GM21447 (cell line): ENCODE measurements at regions not wholly inside any gene's neighbourhood (a gene's known extent, or its start where the extent isn't known, plus 50 kb on each side); places are given as distances from the start of the nearest gene placed in this dataset.
"Not testable (repeated sequence)": the region's sequence is repeated elsewhere in the genome, so short reads cannot be mapped to it uniquely, and the experiment has no call there.

Experiments used
- ATAC-seq: cut with Tn5 transposase; IDR thresholded peaks from one replicate; pipeline ENCODE4 v1.9.1; 2021; ENCODE audit not compliant: unreplicated experiment

DNA sequence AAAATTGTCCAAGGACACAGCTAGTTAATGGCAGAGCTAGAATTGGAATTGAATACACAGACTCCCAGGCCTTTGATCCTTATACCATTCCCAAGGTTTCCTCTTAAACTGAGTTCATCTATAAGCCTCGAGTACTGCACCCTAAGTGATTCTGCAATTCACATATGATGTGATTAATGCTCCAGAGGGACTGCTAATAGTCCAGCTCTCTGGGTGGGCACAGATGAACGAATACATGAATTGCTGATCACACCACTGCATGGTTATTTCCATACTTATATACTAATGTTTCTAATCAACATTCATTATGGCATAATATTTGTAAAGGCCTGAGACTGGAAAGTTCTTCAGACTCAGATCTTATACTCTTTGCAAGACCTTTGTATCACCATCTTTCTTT is 101.8 kb downstream of the NUFIP1 start:
- no peak for ATAC-seq

DNA sequence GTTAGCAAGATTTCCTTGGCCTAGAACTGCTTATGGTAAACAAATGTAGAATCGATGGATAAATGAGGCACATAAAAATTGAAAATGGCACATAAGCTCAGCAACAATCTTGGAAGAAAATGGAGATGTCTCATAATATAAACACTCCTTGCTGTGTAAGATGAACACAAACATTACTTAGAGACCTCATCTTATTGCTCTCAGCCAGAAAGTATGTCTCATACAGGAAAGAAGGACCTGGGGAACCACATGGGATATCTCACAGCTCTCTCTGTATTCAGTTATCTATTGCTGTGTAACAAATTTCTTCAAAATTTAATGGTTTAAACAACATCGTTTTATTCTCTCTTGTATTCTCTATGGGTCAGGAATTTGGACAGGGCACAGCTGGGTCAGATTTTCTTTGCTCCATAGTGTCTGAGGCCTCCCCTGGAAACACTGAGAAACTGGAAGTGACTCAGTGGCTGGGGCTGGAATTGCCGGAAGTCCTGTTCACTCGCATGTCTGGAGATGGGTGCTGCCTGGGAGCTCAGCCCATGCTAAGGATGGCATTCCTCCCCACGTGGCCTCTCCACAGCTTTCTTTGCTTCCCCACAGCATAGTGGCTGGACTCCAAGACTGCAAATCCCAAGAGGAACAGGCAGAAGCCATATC is 105.1 kb downstream of the NUFIP1 start:
- ATAC-seq = no peak

DNA sequence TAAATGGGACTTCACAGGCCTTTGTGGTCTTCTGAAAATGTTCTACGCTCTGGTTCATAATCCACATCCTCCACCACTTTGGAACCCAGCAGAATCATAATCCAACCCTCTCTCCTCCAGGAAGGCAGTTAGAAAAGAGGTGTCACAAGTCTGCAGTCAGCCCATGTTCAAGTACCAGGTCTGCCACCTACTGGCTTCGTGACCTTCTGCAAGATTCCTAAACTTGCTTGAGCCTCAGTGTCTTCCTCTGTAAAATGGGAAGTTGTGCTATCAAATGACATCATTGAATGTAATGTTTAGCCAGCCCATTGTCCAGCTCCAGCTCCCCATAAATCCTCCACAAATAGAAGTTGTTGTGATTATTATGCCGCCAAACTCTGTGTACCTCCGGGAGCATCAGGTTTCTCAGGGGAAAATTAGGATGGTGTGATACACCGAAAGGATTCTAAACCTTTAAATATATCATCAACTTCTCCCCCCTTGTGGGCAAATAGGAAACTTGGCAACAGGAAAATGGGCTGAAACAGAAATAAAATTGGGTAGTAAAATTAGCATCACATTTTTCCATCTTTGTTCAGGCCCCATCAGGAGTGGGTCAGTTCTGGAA is 109.7 kb downstream of the NUFIP1 start:
- ATAC-seq = no peak

DNA sequence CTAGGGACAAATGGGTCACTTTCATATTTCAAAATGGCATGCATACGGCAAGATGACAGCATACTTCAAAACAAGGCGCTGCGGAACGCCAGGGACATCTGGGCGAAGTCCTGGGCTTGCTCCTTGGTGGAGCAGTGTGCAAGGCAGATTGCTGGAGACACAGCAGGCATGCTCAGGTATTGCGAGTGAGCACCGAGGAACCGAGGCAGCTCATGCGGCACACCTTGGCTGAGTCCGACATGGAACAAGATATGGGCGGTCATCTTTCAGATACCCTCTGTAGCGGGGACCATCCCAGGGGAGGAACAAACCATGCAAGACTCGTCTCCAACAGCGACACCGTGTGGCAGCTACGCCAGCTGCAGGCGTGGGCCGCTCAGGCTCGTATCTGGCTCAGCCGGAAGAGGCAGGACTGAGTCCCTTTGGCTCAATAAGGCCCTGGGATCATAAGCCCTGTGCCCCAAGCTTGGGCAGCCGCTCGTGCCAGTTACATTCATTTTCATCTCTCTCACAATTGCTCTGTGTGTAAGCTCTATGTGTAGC is 112.4 kb downstream of the NUFIP1 start:
- ATAC-seq = no peak

DNA sequence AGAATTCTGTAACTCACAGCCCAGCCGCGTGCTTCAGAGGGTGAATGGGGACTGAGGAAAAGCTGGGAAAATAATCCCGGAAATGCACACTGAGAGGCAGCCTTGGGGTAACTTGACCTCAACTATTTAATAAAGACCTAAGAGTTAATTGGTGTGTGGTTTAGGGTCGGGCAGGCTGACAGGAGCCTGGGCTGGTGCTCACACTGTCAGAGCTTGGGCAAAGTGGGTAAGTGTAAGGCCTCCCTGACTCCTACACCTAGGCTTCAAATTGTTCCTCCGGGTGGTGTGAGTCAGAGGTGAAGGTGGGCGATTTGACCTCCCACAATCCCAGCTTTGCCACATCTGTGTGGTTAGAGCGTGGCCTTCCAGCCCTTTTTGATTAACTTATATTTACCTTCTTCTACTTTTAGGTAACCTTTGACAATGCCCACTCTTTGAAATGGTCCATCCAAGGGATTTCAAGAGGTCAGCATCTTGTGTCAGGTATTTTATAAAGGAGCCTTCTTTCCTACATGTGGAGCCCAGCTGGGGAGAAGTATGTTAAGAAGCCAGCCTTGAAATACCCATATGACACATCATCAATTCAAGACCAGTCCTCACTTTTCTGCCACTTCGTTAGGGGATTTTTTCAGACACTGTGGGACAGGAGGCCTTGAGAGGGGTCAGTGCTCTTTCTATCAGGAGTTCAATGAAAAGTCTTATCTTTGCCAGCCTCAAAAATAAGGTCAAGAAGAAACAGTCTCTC is 114.2 kb downstream of the NUFIP1 start:
- ATAC-seq = no peak

DNA sequence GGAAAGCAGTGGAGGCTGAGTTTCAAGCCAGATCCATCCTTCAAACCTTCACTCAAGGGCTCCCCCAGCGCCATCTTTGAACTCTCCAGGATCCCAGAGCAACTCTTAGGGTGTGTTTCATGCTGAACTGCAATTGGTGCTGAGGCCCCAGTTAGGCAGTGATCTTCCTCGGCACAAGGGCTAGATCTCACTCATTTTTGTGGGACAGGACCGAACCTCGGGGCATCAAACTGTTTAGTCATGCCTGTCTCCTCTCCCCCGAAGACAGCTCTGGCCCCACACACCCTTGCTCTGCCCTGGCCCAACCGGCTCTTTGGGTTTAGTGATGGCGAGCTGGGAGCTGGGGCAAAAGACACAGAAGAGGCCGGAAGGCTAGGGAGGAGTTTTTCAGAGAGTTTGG is 115.1 kb downstream of the NUFIP1 start:
- ATAC-seq = no peak

DNA sequence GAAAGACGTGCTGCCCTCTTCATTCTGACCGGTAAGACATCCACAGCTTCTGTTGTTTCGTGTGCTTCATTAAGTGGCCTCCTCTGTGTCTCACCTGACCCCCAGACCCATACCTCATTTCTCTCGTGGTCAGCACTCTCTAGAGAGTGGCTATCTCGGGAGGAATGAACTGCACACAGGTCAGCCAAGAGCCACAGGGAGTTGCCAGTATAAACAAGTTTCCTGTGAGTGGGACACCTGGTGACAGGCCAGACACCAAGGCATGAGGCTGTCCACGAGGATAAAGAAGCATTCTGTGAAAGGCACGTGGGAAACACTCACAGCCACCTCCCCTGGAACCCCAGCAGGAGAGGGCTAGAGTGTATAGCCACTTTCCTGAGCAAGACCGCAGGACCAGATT is 115.8 kb downstream of the NUFIP1 start:
- no peak for ATAC-seq

DNA sequence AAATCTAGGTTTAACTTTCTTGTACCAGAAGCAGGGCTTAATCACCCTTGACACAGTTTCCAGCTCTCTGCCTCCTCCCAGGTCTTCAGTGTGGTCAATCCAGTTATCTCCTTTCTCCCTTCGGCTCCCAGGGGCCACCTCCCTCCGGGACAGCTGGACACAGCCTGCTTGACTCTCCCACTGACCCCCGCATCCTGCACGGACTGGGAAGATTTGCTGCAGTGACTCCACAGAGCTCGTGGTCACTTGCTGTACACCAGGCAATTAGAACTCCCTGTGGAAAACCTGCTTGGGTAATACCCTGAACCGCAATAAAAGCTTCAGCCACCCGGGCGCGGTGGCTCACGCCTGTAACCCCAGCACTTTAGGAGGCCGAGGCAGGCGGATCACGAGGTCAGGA is 116.5 kb downstream of the NUFIP1 start:
- no peak for ATAC-seq

DNA sequence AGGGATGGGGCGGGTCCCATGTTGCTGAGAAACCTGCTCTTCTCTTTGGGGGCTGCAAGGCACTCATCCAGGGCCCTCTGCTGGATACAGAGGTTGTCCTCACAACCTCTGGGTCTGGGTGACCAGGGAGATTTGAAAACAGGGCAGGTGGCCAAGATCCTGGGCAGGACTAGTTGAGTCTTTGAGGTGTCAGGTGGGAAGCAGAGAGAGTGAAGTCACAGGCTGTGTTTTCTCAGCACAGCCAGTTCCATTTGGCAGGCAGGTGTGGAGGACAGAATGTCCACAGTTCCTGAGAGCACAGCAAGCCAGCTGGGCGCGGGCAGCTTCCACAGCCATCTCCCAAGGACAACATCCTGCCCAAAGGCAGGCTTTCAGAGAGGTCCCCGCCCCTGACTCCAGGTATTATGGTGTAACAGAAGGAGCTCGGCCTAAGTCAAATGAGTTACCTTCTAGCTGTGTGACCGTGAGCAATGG is 118.8 kb downstream of the NUFIP1 start:
- no peak for ATAC-seq

DNA sequence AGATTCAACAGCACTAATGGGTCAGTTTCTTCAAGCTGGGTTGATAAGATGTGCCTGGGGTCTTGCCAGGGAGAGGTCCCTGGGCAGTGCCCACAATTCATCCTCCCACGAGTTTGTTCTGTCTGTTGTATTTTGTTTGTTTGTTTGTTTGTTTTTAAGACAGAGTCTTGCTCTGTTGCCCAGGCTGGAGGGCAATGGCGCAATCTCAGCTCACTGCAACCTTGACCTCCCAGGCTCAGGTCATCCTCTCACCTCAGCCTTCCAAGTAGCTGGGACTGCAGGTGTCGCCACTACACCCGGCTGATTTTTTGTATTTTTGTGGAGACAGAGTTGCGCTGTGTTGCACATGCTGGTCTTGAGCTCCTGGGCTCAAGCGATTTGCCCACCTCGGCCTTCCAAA is 120.1 kb downstream of the NUFIP1 start:
- ATAC-seq = no peak

DNA sequence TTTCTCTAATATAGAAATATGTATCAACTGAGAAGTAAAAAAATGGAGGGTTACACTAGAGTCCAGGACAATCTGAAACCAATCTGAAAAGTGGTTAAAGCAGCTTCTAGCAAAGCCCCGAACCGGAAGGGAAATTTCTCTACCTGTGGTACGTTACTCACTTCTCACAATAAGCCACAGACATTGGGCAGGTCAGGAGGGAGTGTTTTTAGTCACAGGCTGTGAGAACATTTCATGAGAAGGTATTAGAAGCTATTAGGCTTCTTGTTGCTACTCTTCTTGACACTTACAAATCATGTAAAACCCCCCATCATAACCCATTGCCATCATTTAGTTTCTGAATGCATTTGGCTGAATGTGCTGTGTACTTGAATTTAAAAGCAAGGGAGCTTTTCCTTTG is 120.9 kb downstream of the NUFIP1 start:
- ATAC-seq = peak; percentile 95

DNA sequence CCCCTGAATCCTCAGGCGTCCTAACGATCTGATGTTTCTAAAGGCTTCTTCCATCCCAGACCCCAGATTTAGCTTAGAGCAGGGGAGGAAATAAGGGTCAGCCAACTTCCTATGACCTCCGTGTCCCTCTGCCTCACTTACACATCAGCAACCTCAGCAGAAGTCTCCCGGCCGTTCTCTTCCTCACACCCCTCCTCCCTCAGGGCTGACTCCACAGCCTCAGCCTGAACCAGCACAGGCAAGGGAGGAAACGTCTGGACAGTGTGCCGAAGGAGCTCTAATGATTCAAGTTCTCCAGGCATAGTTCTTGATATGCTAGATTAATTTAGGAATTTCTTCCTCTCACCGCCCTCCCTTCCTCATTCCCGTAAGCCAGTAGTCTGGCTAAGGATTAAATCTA is 121.4 kb downstream of the NUFIP1 start:
- no peak for ATAC-seq

DNA sequence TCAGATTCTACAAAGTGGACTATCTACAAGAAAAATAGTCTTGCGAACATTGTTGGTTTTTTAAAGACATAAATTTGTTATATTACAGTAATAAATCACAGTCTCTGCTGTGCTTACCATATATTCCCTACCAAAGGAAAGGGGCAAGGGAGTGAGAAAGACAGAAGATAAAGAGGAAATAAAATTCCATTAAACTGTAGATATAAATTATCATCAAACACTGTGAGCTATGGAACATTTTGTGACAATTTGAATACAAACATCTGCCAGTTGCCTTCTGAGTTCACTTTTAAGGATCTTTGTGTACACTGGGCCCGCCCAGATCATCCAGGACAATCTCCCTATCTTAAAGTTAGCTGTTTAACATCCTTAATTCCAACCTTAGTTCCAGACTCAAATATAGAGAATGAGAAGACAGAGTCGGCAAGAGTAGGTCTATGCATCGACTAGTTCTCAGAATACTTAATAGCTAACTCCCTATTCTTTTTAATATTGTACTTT is 122.8 kb downstream of the NUFIP1 start:
- ATAC-seq = no peak

DNA sequence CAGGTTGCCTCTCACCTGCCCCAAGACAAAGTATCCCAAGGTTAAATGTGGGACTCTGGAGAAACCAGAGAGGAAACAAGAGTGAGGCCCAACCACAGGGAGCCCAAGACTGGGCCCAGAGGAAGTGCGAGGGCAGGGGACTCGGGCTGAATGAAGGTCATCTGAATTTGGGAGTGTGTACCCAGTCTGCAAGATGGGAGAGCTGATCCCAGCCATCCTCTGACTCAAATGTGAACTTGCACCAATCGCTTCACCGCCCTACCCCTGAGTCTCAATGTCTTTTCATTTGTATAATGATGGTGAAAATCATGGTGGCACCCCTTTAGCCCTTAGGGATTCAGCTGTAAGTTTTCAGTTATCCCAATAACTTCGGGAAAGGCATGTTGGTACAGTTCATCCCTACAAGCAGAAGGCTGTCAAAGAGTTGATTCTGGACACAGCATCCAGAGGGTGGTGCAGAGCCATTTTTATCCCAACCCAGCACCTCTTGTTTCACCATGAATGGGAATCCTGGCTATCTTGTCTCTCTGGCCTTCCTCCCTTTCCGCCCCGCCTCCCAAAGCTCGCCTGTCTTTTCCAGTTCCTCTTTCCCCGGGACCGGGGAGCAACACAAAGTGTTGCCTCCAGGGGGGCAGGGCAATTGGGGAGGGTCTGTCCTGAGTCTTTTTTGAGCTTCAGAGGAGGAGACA is 123.4 kb downstream of the NUFIP1 start:
- ATAC-seq = no peak

DNA sequence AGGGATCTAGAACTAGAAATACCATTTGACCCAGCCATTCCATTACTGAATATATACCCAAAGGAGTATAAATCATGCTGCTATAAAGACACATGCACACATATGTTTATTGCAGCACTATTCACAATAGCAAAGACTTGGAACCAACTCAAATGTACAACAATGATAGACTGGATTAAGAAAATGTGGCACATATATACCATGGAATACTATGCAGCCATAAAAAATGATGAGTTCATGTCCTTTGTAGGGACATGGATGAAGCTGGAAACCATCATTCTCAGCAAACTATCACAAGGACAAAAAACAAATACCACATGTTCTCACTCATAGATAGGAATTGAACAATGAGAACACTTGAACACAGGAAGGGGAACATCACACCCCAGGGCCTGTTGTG is 125.6 kb downstream of the NUFIP1 start:
- not testable (repeated sequence) for ATAC-seq

DNA sequence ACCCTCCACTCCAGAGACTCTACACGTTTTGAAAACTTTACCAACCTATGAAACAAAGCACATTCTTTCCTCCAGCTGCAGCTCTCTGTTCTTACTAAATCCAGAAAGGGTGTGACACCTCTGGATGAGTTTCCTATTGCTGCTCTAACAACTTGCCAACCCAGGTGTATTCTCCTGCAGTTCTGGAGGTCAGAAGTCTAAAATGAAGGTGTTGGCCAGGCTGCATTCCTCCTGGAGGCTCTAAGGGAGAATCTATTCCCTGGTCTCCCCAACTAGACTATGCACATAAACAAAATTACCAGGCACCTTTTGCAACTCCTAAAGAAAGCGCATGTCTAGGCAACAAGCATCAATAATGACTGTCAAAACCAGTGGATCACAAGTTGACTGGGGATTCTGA is 128.8 kb downstream of the NUFIP1 start:
- no peak for ATAC-seq

DNA sequence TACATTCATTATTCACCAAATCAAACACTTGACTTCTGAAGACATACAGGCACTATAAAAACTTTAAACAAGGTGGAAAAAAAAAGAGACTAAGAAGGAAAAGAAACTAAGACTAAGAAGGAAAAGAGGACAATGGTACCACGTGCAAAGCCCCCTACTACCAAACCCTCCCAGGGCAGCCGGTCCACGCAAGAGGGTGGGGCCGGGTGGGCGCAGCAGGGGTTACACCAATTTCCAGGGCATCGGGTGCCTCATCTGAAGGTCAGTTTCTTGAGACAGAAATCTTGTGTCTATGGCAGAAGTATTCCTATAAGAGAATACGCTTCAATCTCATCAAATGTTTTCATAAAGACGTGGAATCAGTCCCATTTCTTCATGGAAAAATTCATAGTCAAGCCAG is 131.5 kb downstream of the NUFIP1 start:
- no peak for ATAC-seq

DNA sequence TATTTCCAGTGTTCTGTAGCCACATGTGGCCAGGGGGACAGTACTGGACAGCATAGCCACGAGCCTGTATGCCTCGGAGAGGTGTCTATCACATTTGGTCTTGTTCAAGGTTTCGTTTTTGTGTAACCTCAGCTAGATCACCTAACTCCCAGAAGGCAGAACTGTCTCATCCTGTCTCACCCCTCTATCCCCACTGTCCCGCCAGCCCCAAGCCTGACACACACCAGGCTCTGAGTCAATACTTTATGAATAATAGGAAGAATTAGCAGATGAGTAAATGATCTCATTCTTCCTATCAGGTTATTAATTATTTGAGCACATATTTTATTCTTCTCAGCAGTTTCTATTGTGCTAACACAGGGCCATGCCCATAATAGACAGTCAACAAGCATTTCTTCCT is 132.2 kb downstream of the NUFIP1 start:
- no peak for ATAC-seq

DNA sequence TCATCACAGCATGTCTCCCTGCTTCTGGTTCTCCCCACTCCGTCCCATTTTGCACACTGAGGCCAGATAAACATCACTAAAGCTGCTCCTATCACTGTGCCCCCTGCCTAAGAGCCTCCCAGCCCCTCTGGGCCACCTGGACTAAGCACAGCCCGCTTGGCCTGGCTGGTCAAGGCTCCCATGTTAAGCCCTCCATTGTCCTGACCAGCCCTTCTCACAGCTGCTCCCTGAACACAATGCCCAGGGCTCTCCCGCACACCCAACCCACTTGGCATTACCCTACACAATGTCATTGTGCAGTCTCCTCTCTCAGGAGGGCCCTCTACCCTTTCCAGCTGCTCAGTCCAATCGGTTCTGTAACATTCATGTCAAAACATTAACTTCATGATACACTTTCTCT is 133.4 kb downstream of the NUFIP1 start:
- no peak for ATAC-seq

DNA sequence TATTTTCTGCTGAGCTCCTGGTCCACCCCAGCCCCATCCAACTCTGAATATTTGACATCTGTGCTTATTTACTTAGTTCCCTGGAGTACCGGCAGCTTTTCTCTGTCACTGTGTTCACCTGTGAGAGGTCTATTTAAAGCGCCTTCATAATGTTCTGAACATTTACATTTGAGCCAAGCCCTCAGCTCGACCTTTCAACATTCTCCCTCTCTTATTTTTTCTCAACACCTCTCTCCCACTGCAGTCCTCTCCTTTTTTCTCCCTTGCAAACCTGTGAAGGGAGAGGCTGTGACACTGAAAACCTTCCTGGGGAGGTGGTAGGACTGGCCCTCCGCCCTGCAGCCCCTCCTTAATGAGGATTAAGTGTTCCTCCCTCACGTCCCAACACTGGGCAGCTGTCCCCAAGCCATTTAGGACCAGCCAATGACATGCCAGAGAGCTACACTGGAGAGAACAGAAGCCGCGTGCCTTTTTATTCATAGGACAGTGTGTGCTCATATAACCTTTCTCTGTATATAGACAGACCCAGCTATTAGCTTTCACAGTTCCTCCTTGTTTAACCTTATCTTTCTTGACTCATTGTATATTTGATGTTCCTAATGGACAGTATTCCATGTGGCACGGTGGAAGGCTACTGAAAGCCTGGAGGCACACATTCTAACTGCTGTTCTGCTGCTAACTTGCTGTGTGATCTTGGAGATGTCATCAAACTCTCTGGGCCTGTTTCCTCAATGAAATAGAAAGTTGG is 134.8 kb downstream of the NUFIP1 start:
- no peak for ATAC-seq

DNA sequence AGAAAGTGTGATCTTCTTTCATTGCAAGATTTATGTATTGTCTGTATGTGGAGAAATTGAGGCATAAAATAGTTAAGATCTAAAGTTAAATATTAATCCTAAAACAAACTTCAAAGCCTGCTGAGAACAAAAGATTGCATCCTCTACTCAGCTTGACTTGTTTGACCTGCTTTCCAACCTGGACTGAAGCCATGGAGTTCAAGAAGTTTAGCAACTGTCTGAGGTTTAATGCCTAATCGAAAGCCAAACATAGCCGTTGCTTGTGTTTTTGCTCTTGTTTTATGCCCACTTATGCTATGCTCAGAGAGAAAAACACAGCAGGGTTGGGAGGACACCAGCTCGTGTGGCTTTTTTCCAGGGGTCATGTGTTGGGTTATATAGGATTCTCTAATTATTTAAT is 135.6 kb downstream of the NUFIP1 start:
- no peak for ATAC-seq
